Left cardiac atrium (tissue), 4 donors: ENCODE measurements at regions not wholly inside any gene's neighbourhood (a gene's known extent, or its start where the extent isn't known, plus 50 kb on each side); places are given as distances from the start of the nearest gene placed in this dataset.
"Not testable (repeated sequence)": the region's sequence is repeated elsewhere in the genome, so short reads cannot be mapped to it uniquely, and the experiment has no call there.

Experiments used
- ATAC-seq, 2 donors: fragments of 200-7000 bp; cut with Tn5 transposase; one replicate each; pipeline ENCODE4 v1.9.1; 2020; ENCODE audit warnings: mild to moderate bottlenecking in 2 of 2, moderate library complexity in 2 of 2
- DNase-seq: peaks from one replicate; pipeline ENCODE4 v3.0.0-alpha.2; 2020
- intact Hi-C, 2 donors: fragments of 100-400 bp; cut with DNase I; formaldehyde crosslinking; loops; one replicate each; pipeline versions ENCODE4 v1.14.1 to v1.15.1; 2022 to 2023
- donor health status: DM: no; HTN: yes; CAD: no.
- donor health status: DM: no; HTN: yes; CAD: no; lungs with severe emphysema.
- donor health status: DM: yes; HTN: yes; CAD: no.
- donor health status: Dilated cardiomyopathy.

GRCh38 chr10:131817866-131818509 lies 82.8 kb upstream of the PPP2R2D start:
- intact Hi-C loops, result no loop called here
- DNase-seq, result no peak
- no peak for ATAC-seq

DNA sequence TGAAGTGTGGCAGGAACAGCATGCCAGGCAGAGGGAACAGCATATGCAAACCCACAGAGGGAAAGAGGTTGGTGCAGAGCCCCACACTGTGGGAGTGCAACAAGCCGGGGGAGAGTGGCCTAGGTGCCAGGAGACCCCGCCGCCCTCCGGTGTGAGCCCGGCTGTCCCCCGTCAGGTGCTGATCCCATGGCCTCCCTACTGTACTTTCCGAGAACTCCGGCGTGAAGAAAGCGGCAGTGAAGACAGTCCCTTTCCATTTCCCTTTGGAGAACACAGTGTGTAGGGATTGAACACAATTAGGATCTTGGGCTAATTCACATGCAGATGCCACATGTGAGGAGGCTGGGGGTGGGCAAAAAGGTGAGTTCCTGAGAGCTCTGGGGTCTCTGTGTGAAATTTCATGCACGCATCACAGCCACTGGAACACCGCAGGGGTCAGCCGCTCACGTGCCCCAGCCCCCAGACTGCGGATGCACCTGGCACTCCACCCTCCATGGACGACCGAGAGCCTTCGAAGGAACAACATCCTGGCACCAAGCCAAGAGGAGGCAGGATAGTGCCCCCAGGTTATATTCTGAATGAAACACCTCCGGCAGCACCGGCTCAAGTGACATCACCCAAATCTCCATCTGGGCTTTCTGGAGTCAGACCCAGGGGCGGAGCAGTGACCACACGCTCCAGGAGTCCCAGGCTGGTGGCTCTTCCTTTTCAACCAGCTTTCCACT lies 82.1 kb upstream of the PPP2R2D start:
- intact Hi-C loops, result no loop called here
- no peak for DNase-seq
- no peak for ATAC-seq

DNA sequence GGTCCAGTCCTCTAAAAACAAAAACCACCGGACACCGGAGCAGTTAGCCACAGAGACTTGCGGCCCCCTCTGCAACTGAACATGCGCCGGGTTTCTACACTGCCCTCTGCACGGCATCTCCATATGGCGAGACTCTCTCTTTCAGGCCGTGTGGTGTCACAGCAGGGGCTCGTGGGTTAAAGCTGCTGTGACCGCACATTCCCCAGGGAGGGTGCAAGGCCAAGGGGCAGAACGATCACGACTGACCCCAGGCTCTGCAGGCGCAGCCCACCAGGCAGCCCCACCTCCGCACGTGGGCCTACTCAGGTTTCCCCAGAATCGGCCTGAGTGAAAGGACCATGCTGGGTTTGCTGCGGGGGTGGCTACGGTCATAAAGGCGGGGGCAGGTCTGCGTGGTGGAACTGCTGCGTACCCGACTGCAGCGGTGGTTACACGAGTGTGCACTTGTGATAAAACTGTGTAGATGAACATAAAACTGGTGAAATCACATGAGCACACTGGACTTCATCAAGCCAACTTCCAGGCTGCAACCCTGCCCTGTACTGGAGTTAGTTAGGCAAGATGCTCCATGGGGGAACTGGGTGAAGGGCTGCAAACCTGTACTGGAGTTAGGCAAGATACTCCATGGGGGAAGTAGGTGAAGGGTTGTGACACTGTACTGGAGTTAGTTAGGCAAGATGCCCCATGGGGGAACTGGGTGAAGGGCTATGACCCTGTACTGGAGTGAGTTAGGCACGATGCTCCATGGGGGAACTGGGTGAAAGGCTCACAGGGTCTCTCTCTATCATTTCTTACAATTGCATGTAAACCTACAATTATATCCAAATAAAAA lies 81.4 kb upstream of the PPP2R2D start:
- ATAC-seq, result peak in 1 of 2 donors; percentile 77
- intact Hi-C loops, result no loop called here
- DNase-seq, result no peak

GRCh38 chr10:131820626-131821025 lies 80.2 kb upstream of the PPP2R2D start:
- no peak for ATAC-seq
- no peak for DNase-seq
- intact Hi-C loops, result no loop called here

GRCh38 chr10:131821378-131822012 lies 79.3 kb upstream of the PPP2R2D start:
- intact Hi-C loops, result no loop called here
- ATAC-seq (no peak), DNase-seq (no peak)

- ATAC-seq (no peak), DNase-seq (no peak)
- intact Hi-C loops, result no loop called here
Observed at GRCh38 chr10:131822013-131822691, 78.7 kb upstream of the PPP2R2D start.

DNA sequence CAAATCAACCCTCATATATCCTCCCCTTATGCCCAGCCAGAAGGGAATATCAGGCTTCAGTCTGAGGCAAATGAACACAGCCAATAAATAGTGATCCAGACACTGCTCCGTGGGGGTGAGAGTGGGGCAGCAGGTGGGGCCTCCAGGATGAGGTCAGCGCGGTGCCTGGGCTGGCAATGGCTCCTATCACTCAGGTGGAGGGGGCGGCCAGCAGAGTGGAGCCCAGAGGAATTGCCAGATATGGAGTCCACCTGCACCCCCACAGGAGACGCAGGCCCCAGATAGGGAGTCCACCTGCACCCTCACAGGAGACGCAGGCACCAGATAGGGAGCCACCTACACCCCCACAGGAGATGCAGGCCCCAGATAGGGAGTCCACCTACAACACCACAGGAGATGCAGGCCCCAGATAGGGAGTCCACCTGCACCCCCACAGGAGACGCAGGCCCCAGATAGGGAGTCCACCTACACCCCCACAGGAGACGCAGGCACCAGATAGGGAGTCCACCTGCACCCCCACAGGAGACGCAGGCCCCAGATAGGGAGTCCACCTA lies 78.0 kb upstream of the PPP2R2D start:
- DNase-seq, result no peak
- intact Hi-C loops, result no loop called here
- no peak for ATAC-seq

GRCh38 chr10:131823601-131824099 lies 77.2 kb upstream of the PPP2R2D start:
- intact Hi-C loops, ATAC-seq, DNase-seq: not testable (repeated sequence)

DNA sequence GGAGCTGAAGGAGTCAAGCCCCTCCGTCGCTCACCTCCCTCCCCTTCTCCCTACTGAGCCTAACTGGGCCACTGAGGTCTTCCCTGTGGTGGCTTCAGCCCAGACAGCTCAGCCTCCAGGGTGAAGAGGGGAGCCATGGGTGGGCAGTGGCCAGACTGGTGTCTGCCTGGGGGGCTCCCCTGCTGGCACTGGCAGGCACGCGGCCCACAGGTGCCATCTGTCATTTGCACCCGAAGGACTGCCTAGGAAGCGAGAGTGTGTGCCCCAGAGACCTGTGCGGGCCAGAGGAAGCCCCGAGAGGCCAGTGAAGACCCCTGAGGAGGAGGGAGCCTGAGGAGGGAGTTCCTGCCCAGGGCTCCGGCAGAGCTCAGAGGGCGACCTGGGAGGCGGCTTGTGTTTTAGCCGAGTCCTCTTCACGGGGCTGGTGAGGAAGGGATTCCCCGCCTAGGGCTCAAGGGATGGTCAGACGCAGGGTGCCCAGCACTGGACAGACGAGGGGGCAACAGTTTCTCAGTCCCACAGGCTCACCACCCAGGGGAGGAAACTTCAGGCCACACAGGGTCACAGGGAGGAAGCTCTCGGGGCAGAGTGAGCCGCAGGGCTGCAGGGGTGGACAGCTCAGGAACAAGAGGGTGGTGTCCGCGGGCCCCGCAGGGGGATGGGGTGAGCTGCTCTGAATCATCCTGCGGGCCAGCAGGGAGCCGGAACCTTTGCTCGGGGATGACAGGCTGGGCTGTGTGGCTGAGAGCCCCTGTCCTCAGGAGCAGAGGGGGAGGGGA lies 76.2 kb upstream of the PPP2R2D start:
- DNase-seq, result no peak
- intact Hi-C loops, result no loop called here
- no peak for ATAC-seq

DNA sequence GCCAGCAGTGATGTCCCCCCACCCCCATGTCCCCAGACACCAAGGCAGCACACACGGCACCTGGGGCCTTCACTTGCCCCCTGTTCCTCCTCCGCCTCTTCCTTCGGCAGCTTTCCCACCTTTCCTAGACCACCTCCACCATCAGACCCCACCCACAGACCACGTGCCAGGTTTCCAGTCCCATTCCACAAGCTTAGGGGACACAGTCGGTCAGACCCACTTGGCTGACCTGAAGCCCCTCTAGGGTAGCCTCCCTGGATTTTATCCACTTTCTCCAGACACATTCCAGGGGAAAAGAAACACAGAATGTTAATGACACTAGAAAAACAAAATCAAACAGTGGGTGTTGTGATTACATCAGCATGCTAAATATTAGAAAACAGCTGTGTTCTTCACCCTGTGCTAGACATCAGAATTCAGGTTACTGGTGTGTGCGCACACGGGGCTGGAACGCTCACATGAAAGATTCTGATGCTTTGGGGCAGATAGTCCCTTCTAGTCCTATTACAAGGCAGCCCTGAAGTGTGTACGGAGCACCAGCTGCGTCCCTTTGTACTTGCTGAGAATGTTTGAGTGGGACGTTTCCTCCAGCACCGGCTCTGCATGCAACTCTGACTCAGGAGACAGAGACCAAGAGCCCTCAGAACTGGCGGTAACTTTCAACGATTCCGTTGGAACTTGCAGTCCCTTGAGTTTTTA lies 75.5 kb upstream of the PPP2R2D start:
- DNase-seq (no peak), ATAC-seq (no peak)
- intact Hi-C loops, result no loop called here

GRCh38 chr10:131825960-131826650 lies 74.7 kb upstream of the PPP2R2D start:
- intact Hi-C loops, result no loop called here
- no peak for DNase-seq
- ATAC-seq, result no peak

DNA sequence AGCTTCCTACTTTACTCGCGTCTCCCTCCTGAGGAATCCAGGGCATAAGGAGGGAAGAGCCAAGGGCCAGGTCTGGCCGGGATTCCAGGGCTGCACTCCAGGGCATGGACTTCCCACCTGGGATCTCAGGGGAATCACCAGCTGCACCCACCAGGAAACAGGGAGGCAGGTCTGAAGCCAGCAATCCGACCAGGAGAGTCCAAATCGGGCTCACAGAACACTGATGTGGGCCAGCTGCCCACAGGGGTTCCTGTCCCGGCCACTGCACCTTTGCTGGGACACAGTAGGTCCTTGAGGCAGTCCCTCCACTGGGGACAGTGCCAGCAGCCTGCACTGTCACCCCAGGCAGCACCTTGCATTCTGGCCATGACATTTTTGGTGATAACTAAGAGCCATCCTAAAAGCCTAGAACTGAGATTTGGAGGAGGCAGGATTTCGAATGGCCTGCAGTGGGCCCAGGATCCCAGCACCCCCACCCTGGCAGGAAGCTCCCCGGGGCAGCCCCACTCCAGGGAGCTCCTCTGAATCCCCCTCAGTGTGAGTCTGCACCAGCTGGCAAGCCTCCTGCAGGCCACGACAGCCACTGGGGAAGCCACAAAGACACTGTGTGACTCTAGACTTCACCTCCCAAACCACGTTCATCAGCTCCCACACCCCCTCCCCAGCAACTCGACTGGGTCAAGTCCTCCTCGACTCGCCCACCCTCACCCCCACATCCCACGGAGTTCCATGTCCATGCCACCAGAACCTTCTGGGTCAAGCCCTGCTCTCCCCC lies 71.5 kb upstream of the PPP2R2D start:
- DNase-seq (no peak), ATAC-seq (no peak)
- intact Hi-C loops, result no loop called here

DNA sequence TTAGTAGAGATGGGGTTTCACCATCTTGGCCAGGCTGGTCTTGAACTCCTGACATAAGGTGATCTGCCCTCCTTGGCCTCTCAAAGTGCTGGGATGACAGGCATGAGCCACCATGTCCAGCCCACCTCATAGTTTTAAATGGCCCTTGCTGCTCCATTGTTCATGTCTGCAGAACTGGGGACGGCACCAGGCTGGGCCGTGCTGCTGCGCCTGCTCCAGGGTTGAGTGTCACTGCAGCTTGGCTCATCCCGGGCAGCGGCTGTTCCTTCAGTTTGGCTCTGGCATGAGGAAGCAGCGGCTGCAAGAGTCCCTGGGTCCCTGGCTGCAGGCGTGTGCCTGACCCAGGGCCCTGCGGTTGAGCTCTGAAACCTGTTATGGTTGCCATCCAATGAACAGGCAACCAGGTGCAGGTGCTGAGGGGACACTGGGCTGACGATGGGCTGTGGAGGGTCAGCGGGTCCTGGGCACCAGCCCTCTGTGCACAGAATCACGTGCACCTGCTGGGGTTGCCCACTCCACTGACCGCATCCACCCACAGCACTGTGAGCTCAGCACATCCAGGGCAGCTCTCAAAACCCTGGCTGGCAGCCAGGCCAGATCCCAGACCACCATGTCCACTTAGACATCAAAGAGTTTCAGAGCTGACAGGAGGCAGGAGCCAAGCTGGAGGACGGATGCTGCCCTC lies 70.2 kb upstream of the PPP2R2D start:
- intact Hi-C loops, result no loop called here
- DNase-seq, result no peak

DNA sequence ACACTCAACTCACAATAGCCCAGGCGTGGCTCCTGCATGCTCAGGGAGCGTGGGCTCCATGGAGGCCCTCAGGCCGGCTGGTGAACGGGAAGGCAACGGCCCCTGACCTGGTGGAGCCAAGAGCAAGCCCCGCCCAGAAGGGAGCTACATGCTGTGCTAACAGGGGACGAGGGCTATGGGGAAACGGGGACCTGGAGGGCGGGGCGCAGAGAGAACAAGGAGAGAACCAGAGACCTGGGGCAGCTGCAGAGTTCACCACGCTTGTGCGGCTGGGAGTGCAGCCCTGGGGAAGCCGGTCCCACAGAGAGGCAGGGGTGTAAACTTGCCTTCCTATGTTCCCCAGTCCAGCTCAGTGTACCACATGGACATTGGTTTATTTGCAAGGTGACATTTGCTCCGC lies 69.2 kb upstream of the PPP2R2D start:
- DNase-seq (no peak), ATAC-seq (no peak)
- intact Hi-C loops, result no loop called here

More for the DNA sequence above, 70.2 kb upstream of the PPP2R2D start:
- no peak for ATAC-seq

GRCh38 chr10:131832056-131832685 lies 68.6 kb upstream of the PPP2R2D start:
- no peak for ATAC-seq
- intact Hi-C loops, result no loop called here
- DNase-seq, result no peak
